Suprapubic skin (tissue), 3 donors: ENCODE measurements at regions not wholly inside any gene's neighbourhood (a gene's known extent, or its start where the extent isn't known, plus 50 kb on each side); places are given as distances from the start of the nearest gene placed in this dataset.

ENCODE experiments used
- CTCF ChIP-seq, 2 donors: fragments of 200-600 bp in 1 of 2; fragments of 450-650 bp in 1 of 2; sonication (generic) in 1 of 2; IDR thresholded peaks; one replicate each; pipeline ENCODE4 v1.5.1; 2016 to 2019; ENCODE audit warnings: antibody characterized with exemption in 2 of 2, mild to moderate bottlenecking in 1 of 2, moderate library complexity in 1 of 2
- POLR2A ChIP-seq, 2 donors: fragments of 450-650 bp; IDR thresholded peaks; one replicate each; pipeline ENCODE4 v1.6.1; 2017; ENCODE audit warnings: antibody characterized with exemption in 2 of 2, mild to moderate bottlenecking in 2 of 2, moderate library complexity in 2 of 2

GRCh38 chr5:167897371-167897770, 394.1 kb upstream of the WWC1 start:
- TF ChIP-seq CTCF (IDR thresholded peaks at IDR 0.05), result no peak
- no peak for TF ChIP-seq POLR2A (IDR thresholded peaks at IDR 0.05)
